Adrenal gland (tissue), 9 donors: ENCODE measurements at regions not wholly inside any gene's neighbourhood (a gene's known extent, or its start where the extent isn't known, plus 50 kb on each side); places are given as distances from the start of the nearest gene placed in this dataset.

Source experiments
- DNase-seq, 7 donors: peaks; one replicate each; pipeline ENCODE4 v3.0.0-alpha.2; 2019 to 2020
- H3K27ac ChIP-seq, 5 donors: fragments of 200-600 bp; sonication (generic) in 4 of 5; 1 replicate in 3 of 5; 2 replicates in 2 of 5; pipeline versions ENCODE4 v1.5.1 to v1.8.0; 2016 to 2020; ENCODE audit warnings: mild to moderate bottlenecking in 1 of 5
- H3K27me3 ChIP-seq: fragments of 200-600 bp; 2 replicates; pipeline ENCODE4 v1.8.0; 2021
- H3K36me3 ChIP-seq, 2 donors: fragments of 200-600 bp; replicated peaks in 1 of 2; 1 replicate in 1 of 2; 2 replicates in 1 of 2; pipeline versions ENCODE4 v1.5.1 to v1.8.0; 2018 to 2022
- H3K4me1 ChIP-seq, 2 donors: fragments of 200-600 bp; replicated peaks in 1 of 2; 1 replicate in 1 of 2; 2 replicates in 1 of 2; pipeline versions ENCODE4 v1.5.1 to v1.8.0; 2018 to 2021
- H3K4me3 ChIP-seq, 4 donors: fragments of 200-600 bp; sonication (generic) in 3 of 4; one replicate each; pipeline ENCODE4 v1.5.1; 2016 to 2018
- H3K9me3 ChIP-seq, 3 donors: fragments of 200-600 bp; sonication (generic) in 1 of 3; replicated peaks in 1 of 3; 1 replicate in 2 of 3; 2 replicates in 1 of 3; pipeline versions ENCODE4 v1.5.1 to v1.8.0; 2016 to 2021
- POLR2A ChIP-seq, 2 donors: fragments of 450-650 bp; IDR thresholded peaks; one replicate each; pipeline ENCODE4 v1.6.1; 2017; ENCODE audit warnings: antibody characterized with exemption in 2 of 2, mild to moderate bottlenecking in 2 of 2, moderate library complexity in 1 of 2
- WGBS, 4 donors: extraction: QIAGEN DNeasy Blood & Tissue Kit in 2 of 4; methylation state at CpG; one replicate each; pipeline versions ENCODE4 v1.1.5 to v1.1.7; 2013 to 2017; 5-methylcytosine and 5-hydroxymethylcytosine counted together
- intact Hi-C, 2 donors: fragments of 100-400 bp; cut with DNase I; formaldehyde crosslinking; loops; one replicate each; pipeline versions ENCODE4 v1.14.1 to v1.15.0; 2022 to 2023
- TF ChIP-seq, protein P1 (sequence below), 6 experiments: fragments of 450-650 bp in 4 of 6; fragments of 200-600 bp in 2 of 6; sonication (generic) in 1 of 6; IDR thresholded peaks; 1 replicate in 5 of 6; 2 replicates in 1 of 6; pipeline versions ENCODE4 v1.5.1 to v1.8.0; 2016 to 2021; ENCODE audit warnings: antibody characterized with exemption in 6 of 6, mild to moderate bottlenecking in 2 of 6, moderate library complexity in 1 of 6
- donor health status: healthy with polysubstance abuse.
- donor health status: Bipolar disorder and iron deficiency.
- donor health status: DM: yes; HTN: yes; CAD: no.
- donor health status: DM: no; HTN: no; CAD: no.
- donor health status: DM: no; HTN: no; CAD: no.

DNA sequence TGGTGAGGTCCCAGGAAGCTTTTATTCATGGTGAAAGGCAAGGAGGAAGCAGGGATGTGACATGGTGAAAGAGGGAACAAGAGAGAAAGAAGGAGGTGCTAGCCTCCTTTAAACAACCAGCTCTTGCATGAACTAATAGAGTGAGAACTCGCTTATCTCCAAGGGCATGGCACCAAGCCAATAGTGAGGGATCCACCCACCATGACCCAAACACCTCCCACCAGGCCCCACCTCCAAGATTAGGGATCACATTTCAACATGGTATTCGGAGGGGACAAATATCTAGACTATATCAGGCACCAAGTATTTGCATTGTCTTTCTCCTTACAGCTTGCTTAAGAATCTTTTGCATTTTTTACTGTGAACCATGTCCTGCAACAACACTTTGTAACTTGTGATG is 91.9 kb upstream of the DHRS4 start:
- no peaks in the 10 kb centered on the region for H3K36me3 ChIP-seq
- peak; percentile 26 to 69 (median 56) for DNase-seq
- H3K4me1 ChIP-seq = peaks cover 0 to 5% of the 10 kb centered on the region in 2 donors
- WGBS, 4 donors = 14 to 30% (median 22%) methylated on average over 2 of the region's 2 CpGs
- no peak overlapping the region for H3K27ac ChIP-seq
- intact Hi-C loops = no loop called here
- no peak overlapping the region for H3K4me3 ChIP-seq
- TF ChIP-seq, protein P1, sequence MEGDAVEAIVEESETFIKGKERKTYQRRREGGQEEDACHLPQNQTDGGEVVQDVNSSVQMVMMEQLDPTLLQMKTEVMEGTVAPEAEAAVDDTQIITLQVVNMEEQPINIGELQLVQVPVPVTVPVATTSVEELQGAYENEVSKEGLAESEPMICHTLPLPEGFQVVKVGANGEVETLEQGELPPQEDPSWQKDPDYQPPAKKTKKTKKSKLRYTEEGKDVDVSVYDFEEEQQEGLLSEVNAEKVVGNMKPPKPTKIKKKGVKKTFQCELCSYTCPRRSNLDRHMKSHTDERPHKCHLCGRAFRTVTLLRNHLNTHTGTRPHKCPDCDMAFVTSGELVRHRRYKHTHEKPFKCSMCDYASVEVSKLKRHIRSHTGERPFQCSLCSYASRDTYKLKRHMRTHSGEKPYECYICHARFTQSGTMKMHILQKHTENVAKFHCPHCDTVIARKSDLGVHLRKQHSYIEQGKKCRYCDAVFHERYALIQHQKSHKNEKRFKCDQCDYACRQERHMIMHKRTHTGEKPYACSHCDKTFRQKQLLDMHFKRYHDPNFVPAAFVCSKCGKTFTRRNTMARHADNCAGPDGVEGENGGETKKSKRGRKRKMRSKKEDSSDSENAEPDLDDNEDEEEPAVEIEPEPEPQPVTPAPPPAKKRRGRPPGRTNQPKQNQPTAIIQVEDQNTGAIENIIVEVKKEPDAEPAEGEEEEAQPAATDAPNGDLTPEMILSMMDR (IDR thresholded peaks at IDR 0.05) = no peak
- TF ChIP-seq POLR2A (IDR thresholded peaks at IDR 0.05) = no peak
- no peaks in the 10 kb centered on the region for H3K9me3 ChIP-seq
- H3K27me3 ChIP-seq = no peaks in the 10 kb centered on the region

DNA sequence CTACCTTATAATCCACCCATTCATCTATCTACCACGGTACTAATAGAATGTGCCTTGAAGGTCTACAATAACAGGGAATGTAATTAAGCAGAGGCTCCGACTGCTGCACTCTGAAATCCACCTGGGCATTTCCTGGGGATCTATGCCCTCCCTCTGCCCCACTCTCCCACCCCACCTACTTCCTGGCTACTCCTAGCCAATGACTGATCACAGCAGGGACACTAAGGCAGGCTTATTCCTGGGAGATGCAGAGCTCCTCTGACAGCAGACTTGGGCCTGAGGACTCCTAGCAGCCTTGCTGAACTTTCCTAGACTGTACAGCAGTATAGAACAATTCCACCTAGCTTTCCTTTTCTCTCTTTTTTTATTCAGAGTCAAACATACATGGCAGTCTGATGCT is 91.1 kb upstream of the DHRS4 start:
- Histone ChIP-seq H3K27ac (no peak overlapping the region), H3K27me3 (no peaks in the 10 kb centered on the region), H3K4me3 (no peak overlapping the region), H3K9me3 (no peaks in the 10 kb centered on the region), H3K4me1 (peaks cover 0 to 5% of the 10 kb centered on the region in 2 donors), H3K36me3 (no peaks in the 10 kb centered on the region)
- 87 to 90% (median 87%) methylated on average over 2 of the region's 2 CpGs for WGBS, 4 donors
- no peak for TF ChIP-seq POLR2A (IDR thresholded peaks at IDR 0.05)
- TF ChIP-seq, protein P1 (IDR thresholded peaks at IDR 0.05) = no peak
- DNase-seq = no peak
- intact Hi-C loops = no loop called here

DNA sequence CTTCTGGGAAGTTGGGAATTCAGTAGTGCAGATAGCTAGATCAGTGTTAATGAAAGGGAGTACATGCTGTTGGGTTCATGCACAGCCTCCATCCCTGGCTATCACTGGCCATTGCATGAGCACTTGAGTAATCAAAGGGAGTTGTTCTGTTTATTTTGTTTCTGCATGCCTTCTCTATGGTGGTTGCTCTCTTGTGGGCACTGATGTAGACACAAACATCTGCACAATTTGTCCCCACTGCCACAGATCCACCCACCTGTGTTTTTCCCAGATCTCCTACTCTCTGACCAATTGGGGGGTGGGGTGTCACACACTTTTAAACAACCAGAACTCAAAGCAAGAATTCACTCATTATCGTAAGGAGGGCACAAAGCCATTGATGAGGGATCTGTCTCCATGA is 89.7 kb upstream of the DHRS4 start:
- H3K27me3 ChIP-seq = no peaks in the 10 kb centered on the region
- no peaks in the 10 kb centered on the region for H3K9me3 ChIP-seq
- no peak overlapping the region for H3K4me3 ChIP-seq
- WGBS, 4 donors = 87 to 93% (median 91%) methylated on average over 1 of the region's 1 CpG
- peaks cover 0 to 5% of the 10 kb centered on the region in 2 donors for H3K4me1 ChIP-seq
- TF ChIP-seq, protein P1 (IDR thresholded peaks at IDR 0.05) = no peak
- TF ChIP-seq POLR2A (IDR thresholded peaks at IDR 0.05) = no peak
- DNase-seq = no peak
- no peak overlapping the region for H3K27ac ChIP-seq
- no peaks in the 10 kb centered on the region for H3K36me3 ChIP-seq
- intact Hi-C loops = no loop called here

DNA sequence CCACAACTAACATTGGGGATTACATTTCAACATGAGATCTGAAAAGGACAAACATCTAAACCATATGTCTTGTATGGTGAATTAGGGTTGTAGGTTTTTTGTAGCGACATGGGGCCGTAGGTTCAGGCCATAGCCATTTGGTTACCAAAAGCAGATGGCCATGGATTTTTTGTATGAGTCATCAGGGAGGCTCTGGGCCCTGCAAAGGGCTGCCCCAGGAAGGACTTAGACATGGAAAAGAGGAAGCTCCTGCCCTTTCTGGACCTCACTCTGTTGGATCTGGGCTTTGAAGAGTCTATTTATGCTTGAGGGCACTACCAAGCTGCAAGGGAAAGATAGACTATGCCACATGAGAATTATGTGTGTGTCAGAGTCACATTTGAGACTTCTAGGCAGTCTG is 89.3 kb upstream of the DHRS4 start:
- no peak for DNase-seq
- H3K36me3 ChIP-seq = no peaks in the 10 kb centered on the region
- intact Hi-C loops = no loop called here
- TF ChIP-seq POLR2A (IDR thresholded peaks at IDR 0.05) = no peak
- TF ChIP-seq, protein P1 (IDR thresholded peaks at IDR 0.05) = no peak
- peaks cover 0 to 5% of the 10 kb centered on the region in 2 donors for H3K4me1 ChIP-seq
- WGBS, 4 donors = 63 to 78% (median 72%) methylated on average over 2 of the region's 2 CpGs
- H3K27ac ChIP-seq = no peak overlapping the region
- H3K9me3 ChIP-seq = no peaks in the 10 kb centered on the region
- no peaks in the 10 kb centered on the region for H3K27me3 ChIP-seq
- H3K4me3 ChIP-seq = no peak overlapping the region
